Fibroblast of the aortic adventitia (primary cell): ENCODE measurements at regions not wholly inside any gene's neighbourhood (a gene's known extent, or its start where the extent isn't known, plus 50 kb on each side); places are given as distances from the start of the nearest gene placed in this dataset.

Experiments
- DNase-seq: peaks from one replicate; pipeline ENCODE4 v3.0.0-alpha.2; 2010; ENCODE audit warnings: low read depth
- H3K4me3 ChIP-seq: 2 replicates; pipeline ENCODE4 v1.5.1; 2011; ENCODE audit warnings: low read depth, mild to moderate bottlenecking, control low read depth, low read length, moderate library complexity
- CTCF ChIP-seq: IDR thresholded peaks from 2 replicates; pipeline ENCODE4 v1.5.1; 2011; ENCODE audit warnings: mild to moderate bottlenecking, low read length, control low read depth, inconsistent platforms; ENCODE audit not compliant: insufficient read depth

- no peak for TF ChIP-seq CTCF
- no peak overlapping the region for H3K4me3 ChIP-seq
- DNase-seq = no peak
Measured at GRCh38 chr10:78362406-78363022, 328.9 kb downstream of the RPS24 start.

- TF ChIP-seq CTCF = no peak
- no peak overlapping the region for H3K4me3 ChIP-seq
- no peak for DNase-seq
Measured at GRCh38 chr10:78363190-78363589, 329.5 kb downstream of the RPS24 start.

- H3K4me3 ChIP-seq = no peak overlapping the region
- TF ChIP-seq CTCF = no peak
- no peak for DNase-seq
Measured at GRCh38 chr10:78365694-78366093, 332.0 kb downstream of the RPS24 start.

- H3K4me3 ChIP-seq = no peak overlapping the region
- no peak for DNase-seq
- TF ChIP-seq CTCF = no peak
Measured at GRCh38 chr10:78366663-78367411, 333.2 kb downstream of the RPS24 start.

DNA sequence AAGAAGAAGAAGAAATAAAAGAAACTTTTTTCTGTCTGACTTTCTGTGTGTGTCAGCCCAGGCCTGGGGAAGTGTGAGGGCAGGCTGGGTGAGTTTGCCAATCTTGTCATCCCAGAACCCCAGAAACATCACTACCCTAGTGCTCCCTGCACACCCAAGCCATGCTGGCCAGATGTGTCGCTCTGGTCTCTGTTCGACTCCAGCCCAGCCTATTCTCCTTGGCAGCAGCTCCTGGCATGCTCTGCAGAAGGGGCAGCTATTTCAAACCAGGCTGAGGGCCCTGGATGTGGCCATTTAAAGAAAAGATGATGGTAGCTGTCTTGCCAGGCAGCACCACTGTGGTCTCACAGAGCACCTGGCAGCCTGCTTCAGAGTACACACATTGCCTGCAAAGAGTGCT is 334.1 kb downstream of the RPS24 start:
- H3K4me3 ChIP-seq = no peak overlapping the region
- DNase-seq = no peak
- no peak for TF ChIP-seq CTCF

DNA sequence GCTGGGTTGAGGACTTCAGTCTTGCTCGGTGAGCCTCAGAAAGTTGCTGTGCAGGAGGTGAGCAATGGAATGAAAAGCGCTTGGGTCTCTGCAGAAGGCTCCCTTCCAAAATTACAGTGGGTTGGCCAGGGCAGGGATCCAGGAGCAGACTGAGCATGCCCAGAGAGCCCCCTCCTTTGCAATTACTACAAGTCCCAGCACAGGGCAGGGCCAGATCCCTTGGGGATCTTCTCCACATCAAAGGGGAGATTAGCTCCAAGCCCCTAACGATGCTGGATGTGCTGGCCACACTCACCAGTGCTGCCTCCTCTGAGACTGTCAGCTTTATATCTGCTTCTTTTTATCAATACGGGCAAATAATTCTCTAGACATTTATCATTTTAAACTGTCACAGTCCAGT is 337.5 kb downstream of the RPS24 start:
- peak; percentile 42 for DNase-seq
- H3K4me3 ChIP-seq = no peak overlapping the region
- no peak for TF ChIP-seq CTCF
